K562 (cell line): ENCODE measurements at regions not wholly inside any gene's neighbourhood (a gene's known extent, or its start where the extent isn't known, plus 50 kb on each side); places are given as distances from the start of the nearest gene placed in this dataset.

ENCODE experiments used
- ATAC-seq: fragments of 200-7000 bp; cut with Tn5 transposase; 3 replicates; pipeline ENCODE4 v1.9.1; 2020; ENCODE audit warnings: moderate library complexity
- BruUV-seq: library from RNA; stranded (reverse); fragments of 400-500 nt; replicated peaks from 2 replicates; lab custom pipeline; 2021; lab: Mats Ljungman, UMichigan
- CTCF ChIA-PET: fragments of 300-600 bp; formaldehyde crosslinking; extraction: SDS; loops from one replicate; lab custom pipeline; 2021; ENCODE audit warnings: low intra/inter-chr PET ratio; lab: Yijun Ruan, JAX
- POLR2A ChIA-PET: fragments of 300-600, 350-650 bp; sonication (Branson Sonifier 250); formaldehyde crosslinking; extraction: SDS; loops from one replicate; lab custom pipeline; 2021; ENCODE audit warnings: antibody characterized with exemption, inconsistent platforms; lab: Yijun Ruan, JAX
- DNase-seq, 4 experiments: peaks; one replicate each; pipeline versions ENCODE4 v3.0.0 to v3.0.0-alpha.2; 2011 to 2018; ENCODE audit warnings: low spot score in 3 of 4, mixed read lengths in 3 of 4; ENCODE audit errors: extremely low read depth in 1 of 4
- FAIRE-seq: peaks from 2 replicates; lab custom pipeline; 2011; peaks lifted over from hg19 to GRCh38; lab: Jason Lieb, UNC
- H2AFZ ChIP-seq: 2 replicates; pipeline ENCODE4 v1.6.0; 2011; ENCODE audit warnings: low read depth, low read length, control low read depth, inconsistent platforms
- H3K27ac ChIP-seq: fragments of 200-600 bp; 3 replicates; pipeline ENCODE4 v1.8.0; 2011; ENCODE audit warnings: low read depth, mild to moderate bottlenecking, control low read depth, inconsistent platforms, low read length, moderate library complexity, mixed read lengths; ENCODE audit errors: extremely low read depth
- H3K27me3 ChIP-seq, 2 experiments: fragments of 300-600 bp in 1 of 2; 2 replicates in 1 of 2; 3 replicates in 1 of 2; pipeline versions ENCODE4 v1.6.0 to v1.8.0; 2011; ENCODE audit warnings: inconsistent platforms in 2 of 2, low read length in 2 of 2, mild to moderate bottlenecking in 1 of 2, mixed read lengths in 1 of 2, moderate library complexity in 1 of 2; ENCODE audit not compliant: control insufficient read depth in 2 of 2, insufficient read depth in 2 of 2
- H3K36me3 ChIP-seq: fragments of 300-600 bp; 3 replicates; pipeline ENCODE4 v1.8.0; 2011; ENCODE audit warnings: mild to moderate bottlenecking, low read length, inconsistent platforms; ENCODE audit not compliant: control insufficient read depth, insufficient read depth
- H3K4me1 ChIP-seq, 2 experiments: fragments of 200-600 bp in 1 of 2; replicated peaks in 1 of 2; 2 replicates in 1 of 2; 3 replicates in 1 of 2; pipeline versions ENCODE4 v1.5.1 to v1.8.0; 2011; ENCODE audit warnings: inconsistent platforms in 2 of 2, low read length in 2 of 2, mild to moderate bottlenecking in 1 of 2, mixed read lengths in 1 of 2, moderate library complexity in 1 of 2; ENCODE audit not compliant: control insufficient read depth in 2 of 2, insufficient read depth in 2 of 2
- H3K4me2 ChIP-seq: 2 replicates; pipeline ENCODE4 v1.6.1; 2011; ENCODE audit warnings: low read length, control low read depth, inconsistent platforms, mixed read lengths; ENCODE audit not compliant: insufficient read depth
- H3K4me3 ChIP-seq: fragments of 200-600 bp; sonication (generic), shearing (Covaris generic); 2 replicates; pipeline ENCODE4 v1.5.1; 2016; ENCODE audit warnings: control low read depth, inconsistent platforms
- H3K79me2 ChIP-seq: fragments of 200-600 bp; 3 replicates; pipeline ENCODE4 v1.8.0; 2011; ENCODE audit warnings: low read length, inconsistent platforms; ENCODE audit not compliant: control insufficient read depth, insufficient read depth
- H3K9ac ChIP-seq, 2 experiments: 2 replicates each; pipeline versions ENCODE4 v1.6.0 to v1.6.1; 2011; ENCODE audit warnings: low read depth in 2 of 2, low read length in 2 of 2, control low read depth in 1 of 2, inconsistent platforms in 1 of 2, mild to moderate bottlenecking in 1 of 2, mixed read lengths in 1 of 2; ENCODE audit not compliant: insufficient read depth in 1 of 2
- H3K9me1 ChIP-seq: one replicate; pipeline ENCODE4 v1.6.0; 2011; ENCODE audit warnings: inconsistent platforms, mild to moderate bottlenecking, low read length, moderate library complexity; ENCODE audit not compliant: control insufficient read depth, insufficient read depth
- H3K9me3 ChIP-seq: replicated peaks from 2 replicates; pipeline ENCODE4 v1.5.1; 2011; ENCODE audit warnings: low read depth, low read length, inconsistent platforms; ENCODE audit not compliant: control insufficient read depth, insufficient read depth
- H4K20me1 ChIP-seq: replicated peaks from 2 replicates; pipeline ENCODE4 v1.6.1; 2011; ENCODE audit warnings: low read length, inconsistent platforms, mixed read lengths; ENCODE audit not compliant: control insufficient read depth, insufficient read depth
- ATF1 ChIP-seq, 2 experiments: fragments of 450-650 bp in 1 of 2; IDR thresholded peaks; 2 replicates each; pipeline ENCODE4 v1.6.1; 2016; ENCODE audit warnings: missing compliant biosample characterization in 1 of 2, missing genetic modification characterization in 1 of 2
- ESRRB ChIP-seq: fragments of 250-450 bp; sonication (Bioruptor Pico); IDR thresholded peaks from 2 replicates; pipeline ENCODE4 v1.5.0; 2020; ENCODE audit warnings: mild to moderate bottlenecking, moderate library complexity, borderline replicate concordance
- HNRNPH1 ChIP-seq: fragments of 200-400 bp; formaldehyde crosslinking; optimal IDR thresholded peaks from 2 replicates; pipeline ENCODE3; 2017; ENCODE audit warnings: low read depth, mild to moderate bottlenecking, low read length, moderate library complexity
- KAT8 ChIP-seq: fragments of 450-650 bp; IDR thresholded peaks from 2 replicates; pipeline ENCODE4 v1.6.1; 2016; ENCODE audit warnings: low read depth, mild to moderate bottlenecking
- NONO ChIP-seq, 2 experiments: fragments of 200-400 bp in 1 of 2; fragments of 450-650 bp in 1 of 2; formaldehyde crosslinking in 1 of 2; IDR thresholded peaks; 2 replicates each; pipeline ENCODE4 v1.6.1; 2017; ENCODE audit warnings: low read depth in 2 of 2, mild to moderate bottlenecking in 2 of 2, moderate library complexity in 2 of 2, low read length in 1 of 2
- NR2C2 ChIP-seq, 2 experiments: fragments of 200-800 bp in 1 of 2; sonication (Bioruptor generic) in 1 of 2; sonication (generic) in 1 of 2; formaldehyde crosslinking in 1 of 2; IDR thresholded peaks; 2 replicates each; pipeline versions ENCODE4 v1.6.1 to v1.8.0; 2016 to 2022; ENCODE audit warnings: mild to moderate bottlenecking in 1 of 2, missing compliant biosample characterization in 1 of 2, missing genetic modification characterization in 1 of 2, missing genetic modification reagents in 1 of 2
- PTTG1 ChIP-seq: fragments of 450-650 bp; IDR thresholded peaks from 2 replicates; pipeline ENCODE4 v1.6.1; 2016; ENCODE audit warnings: low read depth, mild to moderate bottlenecking, missing genetic modification characterization, missing compliant biosample characterization
- SMAD3 ChIP-seq: fragments of 450-650 bp; formaldehyde crosslinking; conservative IDR thresholded peaks from 2 replicates; pipeline ENCODE4 v1.4.0; 2020; ENCODE audit warnings: mild to moderate bottlenecking
- ZNF175 ChIP-seq: fragments of 200-800 bp; sonication (Bioruptor generic); IDR thresholded peaks from 2 replicates; pipeline ENCODE4 v1.6.1; 2016; ENCODE audit warnings: low read depth, mild to moderate bottlenecking, missing genetic modification characterization, missing compliant biosample characterization
- WGBS: fragments of 100-300 bp; shearing (Covaris generic); methylation state at CpG from one replicate; pipeline ENCODE4 v1.1.6; 2016; ENCODE audit warnings: low coverage, mixed read lengths; ENCODE audit not compliant: insufficient coverage; ENCODE audit errors: missing lambda C conversion rate; 5-methylcytosine and 5-hydroxymethylcytosine counted together
- in situ Hi-C: fragments of 300-500 bp; cut with MboI; formaldehyde crosslinking; loops from 4 replicates; pipeline ENCODE4 v1.15.0; 2018; ENCODE audit warnings: inconsistent platforms, mixed read lengths
- intact Hi-C: fragments of 100-400 bp; cut with micrococcal nuclease; formaldehyde crosslinking; loops from 2 replicates; pipeline ENCODE4 v1.14.2; 2022
- TF ChIP-seq, protein P1 (sequence below): fragments of 450-650 bp; IDR thresholded peaks from 2 replicates; pipeline ENCODE4 v1.6.1; 2016; ENCODE audit warnings: antibody characterized with exemption
- TF ChIP-seq, protein P2 (sequence below): fragments of 450-650 bp; IDR thresholded peaks from 2 replicates; pipeline ENCODE4 v1.6.1; 2018; ENCODE audit not compliant: partially characterized antibody
- TF ChIP-seq, protein P3 (sequence below): IDR thresholded peaks from 2 replicates; pipeline ENCODE4 v1.6.1; 2011; ENCODE audit not compliant: insufficient read length; ENCODE audit errors: extremely low read depth

DNA sequence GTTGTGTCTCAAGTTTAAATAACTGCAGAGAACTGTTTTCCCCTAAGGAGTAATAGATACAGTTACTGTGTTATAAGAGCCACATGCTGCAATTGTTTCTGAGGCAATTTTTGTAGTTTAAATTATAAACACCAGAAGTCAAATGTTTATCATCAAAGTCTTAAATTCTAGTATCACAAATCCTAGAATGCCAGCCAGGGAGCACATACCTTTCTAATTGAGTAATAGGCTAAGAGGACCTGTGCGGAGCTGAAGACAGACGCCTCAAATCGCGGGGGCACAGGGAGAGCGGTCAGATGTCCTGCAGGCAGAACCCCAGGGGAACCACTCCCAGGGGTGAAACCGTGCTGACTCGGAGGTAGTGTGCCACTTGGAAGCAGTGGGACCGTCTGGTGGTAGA lies 65.2 kb upstream of the TNFRSF19 start:
- no peaks in the 10 kb centered on the region for H3K9me1 ChIP-seq
- 0% methylated on average over 7 of the region's 8 CpGs for WGBS

More for the DNA sequence above, 65.2 kb upstream of the TNFRSF19 start:
- Histone ChIP-seq H2AFZ (no peak overlapping the region), H3K4me3 (no peak overlapping the region), H3K4me2 (no peak overlapping the region), H3K79me2 (no peaks in the 10 kb centered on the region), H3K9me3 (no peaks in the 10 kb centered on the region), H3K9ac (no peak overlapping the region), H4K20me1 (no peaks in the 10 kb centered on the region), H3K4me1 (no peaks in the 10 kb centered on the region), H3K27ac (no peak overlapping the region), H3K27me3 (peaks cover 0 to 3% of the 10 kb centered on the region in 2 experiments; a peak in 1 of 5 replicates), H3K36me3 (no peaks in the 10 kb centered on the region)
- ChIA-PET POLR2A (interaction anchor here (0.6 kb wide), 1 partner anchor 562 kb away, joined by 4 read pairs; no protein-coding TSS in a partner anchor), CTCF (no interaction called here)
- TF ChIP-seq, protein P1, sequence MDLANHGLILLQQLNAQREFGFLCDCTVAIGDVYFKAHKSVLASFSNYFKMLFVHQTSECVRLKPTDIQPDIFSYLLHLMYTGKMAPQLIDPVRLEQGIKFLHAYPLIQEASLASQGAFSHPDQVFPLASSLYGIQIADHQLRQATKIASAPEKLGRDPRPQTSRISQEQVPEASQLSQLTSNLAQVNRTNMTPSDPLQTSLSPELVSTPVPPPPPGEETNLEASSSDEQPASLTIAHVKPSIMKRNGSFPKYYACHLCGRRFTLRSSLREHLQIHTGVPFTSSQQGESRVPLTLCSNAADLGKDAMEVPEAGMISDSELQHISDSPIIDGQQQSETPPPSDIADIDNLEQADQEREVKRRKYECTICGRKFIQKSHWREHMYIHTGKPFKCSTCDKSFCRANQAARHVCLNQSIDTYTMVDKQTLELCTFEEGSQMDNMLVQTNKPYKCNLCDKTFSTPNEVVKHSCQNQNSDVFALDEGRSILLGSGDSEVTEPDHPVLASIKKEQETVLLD, result no peak
- TF ChIP-seq SMAD3 (no peak), HNRNPH1 (no peak), KAT8 (no peak), ATF1 (CRISPR knock-in tag; IDR thresholded peaks at IDR 0.05) (no peak), ATF1 (tag; IDR thresholded peaks at IDR 0.05) (no peak), NR2C2 (CRISPR knock-in tag; IDR thresholded peaks at IDR 0.05) (no peak), NR2C2 (tag; IDR thresholded peaks at IDR 0.05) (no peak), ZNF175 (CRISPR knock-in tag) (no peak), PTTG1 (tag) (no peak), NONO (IDR thresholded peaks at IDR 0.05; ENCODE audit: low read depth in 2 of 2, low read length in 1 of 2) (no peak), ESRRB (no peak)
- TF ChIP-seq, protein P2, sequence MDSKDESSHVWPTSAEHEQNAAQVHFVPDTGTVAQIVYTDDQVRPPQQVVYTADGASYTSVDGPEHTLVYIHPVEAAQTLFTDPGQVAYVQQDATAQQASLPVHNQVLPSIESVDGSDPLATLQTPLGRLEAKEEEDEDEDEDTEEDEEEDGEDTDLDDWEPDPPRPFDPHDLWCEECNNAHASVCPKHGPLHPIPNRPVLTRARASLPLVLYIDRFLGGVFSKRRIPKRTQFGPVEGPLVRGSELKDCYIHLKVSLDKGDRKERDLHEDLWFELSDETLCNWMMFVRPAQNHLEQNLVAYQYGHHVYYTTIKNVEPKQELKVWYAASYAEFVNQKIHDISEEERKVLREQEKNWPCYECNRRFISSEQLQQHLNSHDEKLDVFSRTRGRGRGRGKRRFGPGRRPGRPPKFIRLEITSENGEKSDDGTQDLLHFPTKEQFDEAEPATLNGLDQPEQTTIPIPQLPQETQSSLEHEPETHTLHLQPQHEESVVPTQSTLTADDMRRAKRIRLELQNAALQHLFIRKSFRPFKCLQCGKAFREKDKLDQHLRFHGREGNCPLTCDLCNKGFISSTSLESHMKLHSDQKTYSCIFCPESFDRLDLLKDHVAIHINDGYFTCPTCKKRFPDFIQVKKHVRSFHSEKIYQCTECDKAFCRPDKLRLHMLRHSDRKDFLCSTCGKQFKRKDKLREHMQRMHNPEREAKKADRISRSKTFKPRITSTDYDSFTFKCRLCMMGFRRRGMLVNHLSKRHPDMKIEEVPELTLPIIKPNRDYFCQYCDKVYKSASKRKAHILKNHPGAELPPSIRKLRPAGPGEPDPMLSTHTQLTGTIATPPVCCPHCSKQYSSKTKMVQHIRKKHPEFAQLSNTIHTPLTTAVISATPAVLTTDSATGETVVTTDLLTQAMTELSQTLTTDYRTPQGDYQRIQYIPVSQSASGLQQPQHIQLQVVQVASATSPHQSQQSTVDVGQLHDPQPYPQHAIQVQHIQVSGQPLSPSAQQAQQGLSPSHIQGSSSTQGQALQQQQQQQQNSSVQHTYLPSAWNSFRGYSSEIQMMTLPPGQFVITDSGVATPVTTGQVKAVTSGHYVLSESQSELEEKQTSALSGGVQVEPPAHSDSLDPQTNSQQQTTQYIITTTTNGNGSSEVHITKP, result no peak
- TF ChIP-seq, protein P3, sequence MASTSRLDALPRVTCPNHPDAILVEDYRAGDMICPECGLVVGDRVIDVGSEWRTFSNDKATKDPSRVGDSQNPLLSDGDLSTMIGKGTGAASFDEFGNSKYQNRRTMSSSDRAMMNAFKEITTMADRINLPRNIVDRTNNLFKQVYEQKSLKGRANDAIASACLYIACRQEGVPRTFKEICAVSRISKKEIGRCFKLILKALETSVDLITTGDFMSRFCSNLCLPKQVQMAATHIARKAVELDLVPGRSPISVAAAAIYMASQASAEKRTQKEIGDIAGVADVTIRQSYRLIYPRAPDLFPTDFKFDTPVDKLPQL, result no peak
- FAIRE-seq (no peak), ATAC-seq (no peak), DNase-seq (no peak)
- in situ Hi-C loops, result no loop called here
- no TSS peak for BruUV-seq
- intact Hi-C loops, result no loop called here
